ENCODE measurements at regions not wholly inside any gene's neighbourhood (a gene's known extent, or its start where the extent isn't known, plus 50 kb on each side); places are given as distances from the start of the nearest gene placed in this dataset.

DNA sequence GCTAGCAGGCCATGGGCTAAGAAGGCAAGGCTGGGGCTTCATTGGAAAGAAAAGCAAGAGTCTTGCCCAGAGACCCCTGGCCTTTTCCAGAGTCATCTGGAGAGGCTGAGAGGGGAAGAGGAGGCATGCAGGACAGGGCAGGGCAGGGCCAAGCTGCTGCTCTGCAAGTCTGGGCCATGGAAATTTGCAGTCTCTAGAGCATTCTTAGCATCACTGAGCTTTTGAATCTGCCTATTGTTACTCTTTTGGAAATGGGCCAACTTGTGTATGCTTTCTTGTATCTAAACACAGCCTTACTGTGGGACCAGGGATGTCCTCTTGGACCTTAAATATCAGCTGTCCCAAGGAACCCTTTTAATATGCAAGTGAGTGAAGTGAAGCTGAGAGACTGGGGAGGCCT, 560.5 kb downstream of the MID1IP1 start:
- Histone ChIP-seq H3K79me2 (ENCODE audit: control insufficient read depth, insufficient read depth, low read length) (no peaks in the 10 kb centered on the region), H3K9ac (ENCODE audit: control insufficient read depth, extremely low read depth, insufficient read depth, low read length) (no peak overlapping the region), H3K4me3 (ENCODE audit: control insufficient read depth in 2 of 3, extremely low read depth in 1 of 3, insufficient read depth in 2 of 3, low read depth in 1 of 3, low read length in 3 of 3) (no peak overlapping the region), H3K4me1 (ENCODE audit: control insufficient read depth, extremely low read depth, insufficient read depth, low read length) (no peaks in the 10 kb centered on the region), H3K36me3 (ENCODE audit: control insufficient read depth in 2 of 2, extremely low read depth in 1 of 2, insufficient read depth in 2 of 2, low read length in 2 of 2) (no peaks in the 10 kb centered on the region), H4K20me1 (ENCODE audit: control insufficient read depth, extremely low read depth, insufficient read depth, low read length) (no peaks in the 10 kb centered on the region), H3K9me1 (ENCODE audit: control insufficient read depth, extremely low read depth, insufficient read depth, low read length) (no peaks in the 10 kb centered on the region), H3K9me3 (ENCODE audit: control insufficient read depth, low read depth, low read length) (no peaks in the 10 kb centered on the region), H3K27ac (ENCODE audit: control insufficient read depth, insufficient read depth, low read length) (no peak overlapping the region), H2AFZ (ENCODE audit: control insufficient read depth, low read length) (no peak overlapping the region), H3K4me2 (ENCODE audit: control insufficient read depth, extremely low read depth, insufficient read depth, low read depth, low read length) (no peak overlapping the region), H3K27me3 (ENCODE audit: control insufficient read depth, extremely low read depth, insufficient read depth, low read length) (peaks cover 6% of the 10 kb centered on the region)
- dilution Hi-C loops (cut with MboI; ENCODE audit: extremely low pct_ligation_motif_present, low sequenced_read_pairs) = no loop called here
- FAIRE-seq (no peak), DNase-seq (ENCODE audit: low read depth, low spot score) (no peak)
- TF ChIP-seq, protein P1, sequence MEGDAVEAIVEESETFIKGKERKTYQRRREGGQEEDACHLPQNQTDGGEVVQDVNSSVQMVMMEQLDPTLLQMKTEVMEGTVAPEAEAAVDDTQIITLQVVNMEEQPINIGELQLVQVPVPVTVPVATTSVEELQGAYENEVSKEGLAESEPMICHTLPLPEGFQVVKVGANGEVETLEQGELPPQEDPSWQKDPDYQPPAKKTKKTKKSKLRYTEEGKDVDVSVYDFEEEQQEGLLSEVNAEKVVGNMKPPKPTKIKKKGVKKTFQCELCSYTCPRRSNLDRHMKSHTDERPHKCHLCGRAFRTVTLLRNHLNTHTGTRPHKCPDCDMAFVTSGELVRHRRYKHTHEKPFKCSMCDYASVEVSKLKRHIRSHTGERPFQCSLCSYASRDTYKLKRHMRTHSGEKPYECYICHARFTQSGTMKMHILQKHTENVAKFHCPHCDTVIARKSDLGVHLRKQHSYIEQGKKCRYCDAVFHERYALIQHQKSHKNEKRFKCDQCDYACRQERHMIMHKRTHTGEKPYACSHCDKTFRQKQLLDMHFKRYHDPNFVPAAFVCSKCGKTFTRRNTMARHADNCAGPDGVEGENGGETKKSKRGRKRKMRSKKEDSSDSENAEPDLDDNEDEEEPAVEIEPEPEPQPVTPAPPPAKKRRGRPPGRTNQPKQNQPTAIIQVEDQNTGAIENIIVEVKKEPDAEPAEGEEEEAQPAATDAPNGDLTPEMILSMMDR (optimal IDR thresholded peaks at IDR 0.05 in 1 of 3, IDR thresholded peaks at IDR 0.05 in 1 of 3, conservative IDR thresholded peaks at IDR 0.05 in 1 of 3; ENCODE audit: extremely low read depth in 1 of 3, insufficient read depth in 2 of 3, low read length in 3 of 3) = no peak
- no peak for TF ChIP-seq EZH2 (IDR thresholded peaks at IDR 0.05; ENCODE audit: low read length)

DNA sequence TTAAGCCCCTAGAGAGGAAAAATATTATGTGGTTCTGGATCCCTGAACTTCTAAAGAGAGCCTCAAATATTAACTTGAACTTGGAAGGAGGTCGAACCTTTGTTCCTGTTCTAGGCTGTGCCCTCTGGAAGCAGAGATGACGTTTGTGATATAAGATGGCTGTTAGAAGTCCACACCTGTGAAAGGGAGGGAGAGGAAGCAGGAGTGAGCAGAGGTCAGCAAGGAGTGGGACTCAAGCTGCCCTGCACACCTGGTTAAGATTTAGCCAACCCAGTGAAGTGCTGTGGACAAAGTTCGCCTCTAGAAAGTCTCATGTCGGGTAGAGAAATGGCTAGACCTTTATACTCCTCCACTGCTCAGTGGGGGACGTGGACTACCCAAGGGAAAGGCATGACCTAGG, 566.2 kb downstream of the MID1IP1 start:
- no peak overlapping the region for H3K4me2 ChIP-seq (ENCODE audit: control insufficient read depth, extremely low read depth, insufficient read depth, low read depth, low read length)
- no peaks in the 10 kb centered on the region for H3K9me1 ChIP-seq (ENCODE audit: control insufficient read depth, extremely low read depth, insufficient read depth, low read length)
- TF ChIP-seq, protein P1 (optimal IDR thresholded peaks at IDR 0.05 in 1 of 3, IDR thresholded peaks at IDR 0.05 in 1 of 3, conservative IDR thresholded peaks at IDR 0.05 in 1 of 3; ENCODE audit: extremely low read depth in 1 of 3, insufficient read depth in 2 of 3, low read length in 3 of 3) = no peak
- TF ChIP-seq EZH2 (IDR thresholded peaks at IDR 0.05; ENCODE audit: low read length) = no peak
- H3K9me3 ChIP-seq (ENCODE audit: control insufficient read depth, low read depth, low read length) = no peaks in the 10 kb centered on the region
- peaks cover 6% of the 10 kb centered on the region for H3K27me3 ChIP-seq (ENCODE audit: control insufficient read depth, extremely low read depth, insufficient read depth, low read length)
- no peaks in the 10 kb centered on the region for H4K20me1 ChIP-seq (ENCODE audit: control insufficient read depth, extremely low read depth, insufficient read depth, low read length)
- no peak overlapping the region for H3K9ac ChIP-seq (ENCODE audit: control insufficient read depth, extremely low read depth, insufficient read depth, low read length)
- no peak overlapping the region for H3K4me3 ChIP-seq (ENCODE audit: control insufficient read depth in 2 of 3, extremely low read depth in 1 of 3, insufficient read depth in 2 of 3, low read depth in 1 of 3, low read length in 3 of 3)
- dilution Hi-C loops (cut with MboI; ENCODE audit: extremely low pct_ligation_motif_present, low sequenced_read_pairs) = no loop called here
- H3K27ac ChIP-seq (ENCODE audit: control insufficient read depth, insufficient read depth, low read length) = no peak overlapping the region
- H3K4me1 ChIP-seq (ENCODE audit: control insufficient read depth, extremely low read depth, insufficient read depth, low read length) = no peaks in the 10 kb centered on the region
- H3K36me3 ChIP-seq (ENCODE audit: control insufficient read depth in 2 of 2, extremely low read depth in 1 of 2, insufficient read depth in 2 of 2, low read length in 2 of 2) = no peaks in the 10 kb centered on the region
- H3K79me2 ChIP-seq (ENCODE audit: control insufficient read depth, insufficient read depth, low read length) = no peaks in the 10 kb centered on the region
- FAIRE-seq = no peak
- H2AFZ ChIP-seq (ENCODE audit: control insufficient read depth, low read length) = no peak overlapping the region
- DNase-seq (ENCODE audit: low read depth, low spot score) = no peak

All from keratinocyte (primary cell).